Endodermal cell (in vitro differentiated cells): ENCODE measurements at regions not wholly inside any gene's neighbourhood (a gene's known extent, or its start where the extent isn't known, plus 50 kb on each side); places are given as distances from the start of the nearest gene placed in this dataset.
A peak's percentile ranks its signal among the peaks of the same experiment; 100 is the strongest.

ENCODE experiments used
- DNase-seq: peaks from one replicate; pipeline ENCODE4 v3.0.0-alpha.2; 2017
- H3K27ac ChIP-seq: 2 replicates; pipeline ENCODE4 v1.5.1; 2013; ENCODE audit warnings: mild to moderate bottlenecking, low read depth, low read length, moderate library complexity
- H3K27me3 ChIP-seq: 2 replicates; pipeline ENCODE4 v1.6.1; 2013; ENCODE audit warnings: mild to moderate bottlenecking, low read length, moderate library complexity; ENCODE audit not compliant: insufficient read depth, control insufficient read depth, poor library complexity, severe bottlenecking
- H3K36me3 ChIP-seq: 2 replicates; pipeline ENCODE4 v1.7.0; 2013; ENCODE audit warnings: mild to moderate bottlenecking, low read length, moderate library complexity; ENCODE audit not compliant: control insufficient read depth, insufficient read depth
- H3K4me1 ChIP-seq: one replicate; pipeline ENCODE4 v1.7.0; 2013; ENCODE audit warnings: low read length; ENCODE audit not compliant: control insufficient read depth, insufficient read depth
- H3K4me3 ChIP-seq: 2 replicates; pipeline ENCODE4 v1.5.1; 2013; ENCODE audit warnings: mild to moderate bottlenecking, low read length, moderate library complexity
- H3K9ac ChIP-seq: 2 replicates; pipeline ENCODE4 v1.6.1; 2013; ENCODE audit warnings: mild to moderate bottlenecking, low read length, moderate library complexity; ENCODE audit not compliant: poor library complexity, severe bottlenecking; ENCODE audit errors: extremely low read depth
- H3K9me3 ChIP-seq: 2 replicates; pipeline ENCODE4 v1.6.1; 2013; ENCODE audit warnings: mild to moderate bottlenecking, low read length, moderate library complexity; ENCODE audit not compliant: control insufficient read depth
- H3K27ac Mint-ChIP-seq: 2 replicates; pipeline ENCODE4 v1.8.0; 2020; ENCODE audit warnings: mixed read lengths
- H3K27me3 Mint-ChIP-seq: 2 replicates; pipeline ENCODE4 v1.8.0; 2021; ENCODE audit warnings: mild to moderate bottlenecking, mixed read lengths; ENCODE audit not compliant: insufficient read depth
- H3K36me3 Mint-ChIP-seq: 2 replicates; pipeline ENCODE4 v1.8.0; 2020; ENCODE audit warnings: low read depth, mixed read lengths
- H3K4me1 Mint-ChIP-seq: 2 replicates; pipeline ENCODE4 v1.8.0; 2020; ENCODE audit warnings: mixed read lengths
- H3K4me3 Mint-ChIP-seq: 2 replicates; pipeline ENCODE4 v1.8.0; 2020; ENCODE audit warnings: mild to moderate bottlenecking, moderate library complexity, mixed read lengths
- H3K9me3 Mint-ChIP-seq: 2 replicates; pipeline ENCODE4 v1.8.0; 2020; ENCODE audit warnings: mild to moderate bottlenecking, mixed read lengths
- CTCF ChIP-seq: fragments of 200-600 bp; sonication (generic); conservative IDR thresholded peaks from 2 replicates; pipeline ENCODE4 v1.5.0; 2021; ENCODE audit warnings: antibody characterized with exemption, mild to moderate bottlenecking
- WGBS, 2 experiments: methylation state at CpG; one replicate each; pipeline versions ENCODE4 v1.1.5 to v1.1.7; 2013; ENCODE audit warnings: missing lambda C conversion rate in 2 of 2, mixed read lengths in 1 of 2; ENCODE audit not compliant: insufficient coverage in 1 of 2, insufficient read length in 1 of 2; 5-methylcytosine and 5-hydroxymethylcytosine counted together

DNA sequence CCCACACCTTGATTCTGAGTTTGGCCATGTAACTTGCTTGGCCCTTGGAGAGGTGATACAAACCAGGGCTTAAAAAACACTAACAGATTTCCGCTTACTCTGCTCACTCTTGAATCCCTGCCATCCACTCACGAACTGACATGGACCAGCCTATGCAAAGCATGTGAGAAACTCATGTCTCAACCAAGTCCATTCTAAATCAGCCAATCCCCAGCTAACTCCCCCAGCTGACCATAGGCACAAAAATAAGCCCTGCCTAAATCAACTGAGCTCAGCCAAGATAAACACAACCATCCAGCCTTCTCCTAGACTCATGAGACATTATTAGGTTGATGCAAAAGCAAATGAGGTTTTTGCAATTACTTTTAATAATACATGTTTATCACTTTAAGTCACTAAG is 353.9 kb upstream of the TBX3 start:
- Histone ChIP-seq H3K27me3 (peaks cover 19% of the 10 kb centered on the region), H3K4me1 (no peaks in the 10 kb centered on the region), H3K27ac (no peak overlapping the region), H3K36me3 (no peaks in the 10 kb centered on the region), H3K9me3 (peaks cover 5% of the 10 kb centered on the region), H3K4me3 (no peak overlapping the region), H3K9ac (no peak overlapping the region)
- H3K27me3 Mint-ChIP-seq: no peaks in the 10 kb centered on the region
- no peaks in the 10 kb centered on the region for H3K36me3 Mint-ChIP-seq
- no peak for DNase-seq
- 90 to 100% methylated on average over 2 of the region's 2 CpGs for WGBS, 2 experiments
- H3K4me1 Mint-ChIP-seq: no peaks in the 10 kb centered on the region
- no peak overlapping the region for H3K27ac Mint-ChIP-seq
- H3K4me3 Mint-ChIP-seq: no peak overlapping the region
- H3K9me3 Mint-ChIP-seq: no peaks in the 10 kb centered on the region
- TF ChIP-seq CTCF: no peak

GRCh38 chr12:115035535-115036107 is 351.6 kb upstream of the TBX3 start:
- H3K27me3 ChIP-seq: peaks cover 20% of the 10 kb centered on the region
- no peaks in the 10 kb centered on the region for H3K36me3 ChIP-seq
- Mint-ChIP-seq H3K9me3 (no peaks in the 10 kb centered on the region), H3K27me3 (peaks cover 3% of the 10 kb centered on the region), H3K36me3 (no peaks in the 10 kb centered on the region), H3K27ac (no peak overlapping the region), H3K4me3 (no peak overlapping the region), H3K4me1 (no peaks in the 10 kb centered on the region)
- H3K27ac ChIP-seq: no peak overlapping the region
- TF ChIP-seq CTCF: no peak
- no peaks in the 10 kb centered on the region for H3K4me1 ChIP-seq
- H3K9me3 ChIP-seq: no peaks in the 10 kb centered on the region
- WGBS, 2 experiments: 62 to 63% methylated on average over 1 to 2 of the region's 2 CpGs
- H3K9ac ChIP-seq: no peak overlapping the region
- H3K4me3 ChIP-seq: no peak overlapping the region
- peak; percentile 61 for DNase-seq

- Mint-ChIP-seq H3K27ac (no peak overlapping the region), H3K36me3 (no peaks in the 10 kb centered on the region), H3K4me1 (no peaks in the 10 kb centered on the region), H3K4me3 (no peak overlapping the region), H3K27me3 (peaks cover 4% of the 10 kb centered on the region), H3K9me3 (no peaks in the 10 kb centered on the region)
- no peaks in the 10 kb centered on the region for H3K36me3 ChIP-seq
- H3K4me1 ChIP-seq: no peaks in the 10 kb centered on the region
- no peak for TF ChIP-seq CTCF
- DNase-seq: no peak
- no peak overlapping the region for H3K4me3 ChIP-seq
- no peak overlapping the region for H3K9ac ChIP-seq
- no peaks in the 10 kb centered on the region for H3K9me3 ChIP-seq
- peaks cover 8% of the 10 kb centered on the region for H3K27me3 ChIP-seq
- H3K27ac ChIP-seq: no peak overlapping the region
- 92% methylated on average over 2 to 3 of the region's 3 CpGs for WGBS, 2 experiments
Observed at GRCh38 chr12:115032521-115032920, 348.5 kb upstream of the TBX3 start.
